IMR-90 (cell line): ENCODE measurements at regions not wholly inside any gene's neighbourhood (a gene's known extent, or its start where the extent isn't known, plus 50 kb on each side); places are given as distances from the start of the nearest gene placed in this dataset.

ENCODE experiments used
- ATAC-seq: fragments of 200-7000 bp; cut with Tn5 transposase; 2 replicates; pipeline ENCODE4 v1.9.1; 2020; ENCODE audit warnings: low read depth, mild to moderate bottlenecking, moderate library complexity
- BruUV-seq: library from RNA; stranded (reverse); fragments of 400-500 nt; replicated peaks from 2 replicates; lab custom pipeline; 2021; lab: Mats Ljungman, UMichigan
- CTCF ChIA-PET: fragments of 300-600 bp; formaldehyde crosslinking; extraction: SDS; loops from one replicate; lab custom pipeline; 2021; ENCODE audit warnings: antibody characterized with exemption; lab: Yijun Ruan, JAX
- POLR2A ChIA-PET: fragments of 300-600 bp; sonication (Branson Sonifier 250); formaldehyde crosslinking; loops from one replicate; lab custom pipeline; 2022; ENCODE audit warnings: antibody characterized with exemption; ENCODE audit not compliant: unreplicated experiment; lab: Charles Lee
- DNase-seq: peaks from one replicate; pipeline ENCODE4 v3.0.0; 2013
- H2AFZ ChIP-seq: replicated peaks from 2 replicates; pipeline ENCODE3; 2013; ENCODE audit warnings: low read length, mild to moderate bottlenecking; ENCODE audit not compliant: poor library complexity
- H2AK5ac ChIP-seq: 2 replicates; pipeline ENCODE4 v1.6.1; 2013; ENCODE audit warnings: low read depth, low read length, inconsistent platforms
- H2AK9ac ChIP-seq: replicated peaks from 2 replicates; pipeline ENCODE3; 2013; ENCODE audit warnings: mild to moderate bottlenecking, low read depth, low read length, moderate library complexity; ENCODE audit not compliant: poor library complexity
- H2BK120ac ChIP-seq: 2 replicates; pipeline ENCODE4 v1.6.1; 2013; ENCODE audit warnings: low read depth, low read length, inconsistent platforms
- H2BK15ac ChIP-seq: 3 replicates; pipeline ENCODE4 v1.6.1; 2013; ENCODE audit warnings: low read depth, low read length, inconsistent platforms
- H2BK20ac ChIP-seq: 2 replicates; pipeline ENCODE4 v1.6.1; 2013; ENCODE audit warnings: low read depth, mild to moderate bottlenecking, inconsistent platforms, low read length, moderate library complexity
- H2BK5ac ChIP-seq: 2 replicates; pipeline ENCODE4 v1.6.1; 2013; ENCODE audit warnings: mild to moderate bottlenecking, low read depth, low read length, inconsistent platforms; ENCODE audit not compliant: poor library complexity, severe bottlenecking
- H3K14ac ChIP-seq: replicated peaks from 2 replicates; pipeline ENCODE4 v1.6.1; 2013; ENCODE audit warnings: low read depth, low read length, inconsistent platforms
- H3K18ac ChIP-seq: 2 replicates; pipeline ENCODE4 v1.6.1; 2013; ENCODE audit warnings: low read depth, low read length, control low read depth
- H3K23ac ChIP-seq: 2 replicates; pipeline ENCODE4 v1.6.1; 2013; ENCODE audit warnings: low read depth, low read length, inconsistent platforms
- H3K27ac ChIP-seq: 2 replicates; pipeline ENCODE4 v1.5.1; 2013; ENCODE audit warnings: mild to moderate bottlenecking, control low read depth, low read length; ENCODE audit not compliant: insufficient read depth
- H3K27me3 ChIP-seq: 2 replicates; pipeline ENCODE4 v1.6.1; 2013; ENCODE audit warnings: low read length; ENCODE audit not compliant: control insufficient read depth, insufficient read depth
- H3K36me3 ChIP-seq: 2 replicates; pipeline ENCODE4 v1.6.1; 2013; ENCODE audit warnings: low read length, mixed read lengths; ENCODE audit not compliant: control insufficient read depth, insufficient read depth
- H3K4ac ChIP-seq: 2 replicates; pipeline ENCODE4 v1.6.1; 2013; ENCODE audit warnings: low read depth, low read length, inconsistent platforms
- H3K4me1 ChIP-seq: 2 replicates; pipeline ENCODE4 v1.6.1; 2013; ENCODE audit warnings: low read length, mixed read lengths; ENCODE audit not compliant: control insufficient read depth, insufficient read depth
- H3K4me2 ChIP-seq: 2 replicates; pipeline ENCODE4 v1.6.1; 2013; ENCODE audit warnings: low read depth, mild to moderate bottlenecking, control low read depth, low read length, moderate library complexity
- H3K4me3 ChIP-seq: 2 replicates; pipeline ENCODE4 v1.5.1; 2013; ENCODE audit warnings: low read depth, mild to moderate bottlenecking, control low read depth, low read length, moderate library complexity; ENCODE audit not compliant: insufficient read depth
- H3K56ac ChIP-seq: 2 replicates; pipeline ENCODE4 v1.6.1; 2013; ENCODE audit warnings: low read length, inconsistent platforms; ENCODE audit not compliant: insufficient read depth; ENCODE audit errors: extremely low read depth
- H3K79me1 ChIP-seq, 2 experiments: 2 replicates each; pipeline ENCODE4 v1.6.1; 2013; ENCODE audit warnings: low read length in 2 of 2, inconsistent platforms in 1 of 2, low read depth in 1 of 2
- H3K9ac ChIP-seq: 2 replicates; pipeline ENCODE4 v1.6.1; 2013; ENCODE audit warnings: low read depth, low read length, control low read depth
- H3K9me1 ChIP-seq: 2 replicates; pipeline ENCODE4 v1.6.1; 2013; ENCODE audit warnings: low read length, inconsistent platforms; ENCODE audit not compliant: insufficient read depth
- H3K9me3 ChIP-seq: 2 replicates; pipeline ENCODE4 v1.6.1; 2013; ENCODE audit warnings: low read length; ENCODE audit not compliant: control insufficient read depth, insufficient read depth
- H4K20me1 ChIP-seq: 2 replicates; pipeline ENCODE4 v1.6.1; 2013; ENCODE audit warnings: low read length, inconsistent platforms; ENCODE audit not compliant: insufficient read depth
- H4K5ac ChIP-seq: 2 replicates; pipeline ENCODE4 v1.6.1; 2013; ENCODE audit warnings: mild to moderate bottlenecking, low read depth, low read length, control low read depth
- H4K8ac ChIP-seq, 2 experiments: 2 replicates each; pipeline ENCODE4 v1.6.1; 2013; ENCODE audit warnings: low read depth in 2 of 2, low read length in 2 of 2, control low read depth in 1 of 2, inconsistent platforms in 1 of 2
- H4K91ac ChIP-seq: 2 replicates; pipeline ENCODE4 v1.6.1; 2013; ENCODE audit warnings: low read depth, low read length, inconsistent platforms; ENCODE audit not compliant: insufficient read depth
- BHLHE40 ChIP-seq: fragments of 150-350 bp; IDR thresholded peaks from 2 replicates; pipeline ENCODE4 v1.6.1; 2016; ENCODE audit warnings: mild to moderate bottlenecking, low read depth, low read length
- CEBPB ChIP-seq: IDR thresholded peaks from 2 replicates; pipeline ENCODE4 v1.6.1; 2012; ENCODE audit warnings: low read depth, low read length, improper control_type of control experiment
- CHD1 ChIP-seq: IDR thresholded peaks from 2 replicates; pipeline ENCODE4 v1.6.1; 2012; ENCODE audit warnings: low read depth, low read length, improper control_type of control experiment
- CTCF ChIP-seq: conservative IDR thresholded peaks from 2 replicates; pipeline ENCODE4 v1.5.1; 2012; ENCODE audit warnings: mild to moderate bottlenecking, low read depth, low read length, improper control_type of control experiment
- ELK1 ChIP-seq: fragments of 150-350 bp; IDR thresholded peaks from 2 replicates; pipeline ENCODE4 v1.6.1; 2016; ENCODE audit warnings: low read depth, mild to moderate bottlenecking, low read length, moderate library complexity, borderline replicate concordance
- FOS ChIP-seq: fragments of 150-350 bp; IDR thresholded peaks from 2 replicates; pipeline ENCODE4 v1.6.1; 2016; ENCODE audit warnings: low read depth, low read length
- MAFK ChIP-seq: IDR thresholded peaks from 2 replicates; pipeline ENCODE4 v1.6.1; 2012; ENCODE audit warnings: low read depth, low read length, improper control_type of control experiment
- MAZ ChIP-seq: IDR thresholded peaks from 2 replicates; pipeline ENCODE4 v1.6.1; 2012; ENCODE audit warnings: low read depth, mild to moderate bottlenecking, low read length, improper control_type of control experiment, moderate library complexity, borderline replicate concordance
- MXI1 ChIP-seq: IDR thresholded peaks from 2 replicates; pipeline ENCODE4 v1.6.1; 2012; ENCODE audit warnings: low read depth, mild to moderate bottlenecking, low read length, moderate library complexity, borderline replicate concordance
- NFE2L2 ChIP-seq: fragments of 150-350 bp; IDR thresholded peaks from 2 replicates; pipeline ENCODE4 v1.6.1; 2016; ENCODE audit warnings: low read depth, mild to moderate bottlenecking, low read length
- POLR2A ChIP-seq: IDR thresholded peaks from 2 replicates; pipeline ENCODE4 v1.6.1; 2012; ENCODE audit warnings: mild to moderate bottlenecking, low read depth, low read length
- RAD21 ChIP-seq: IDR thresholded peaks from 2 replicates; pipeline ENCODE4 v1.6.1; 2012; ENCODE audit warnings: low read length, improper control_type of control experiment
- RCOR1 ChIP-seq: IDR thresholded peaks from 2 replicates; pipeline ENCODE4 v1.6.1; 2012; ENCODE audit warnings: mild to moderate bottlenecking, low read length, improper control_type of control experiment; ENCODE audit not compliant: insufficient replicate concordance
- RFX5 ChIP-seq: IDR thresholded peaks from 2 replicates; pipeline ENCODE4 v1.8.0; 2012; ENCODE audit warnings: low read depth, mild to moderate bottlenecking, low read length, moderate library complexity
- SMC3 ChIP-seq: fragments of 150-350 bp; IDR thresholded peaks from 2 replicates; pipeline ENCODE4 v1.6.1; 2016; ENCODE audit warnings: low read depth, mild to moderate bottlenecking, antibody characterized with exemption, low read length, moderate library complexity
- USF2 ChIP-seq: fragments of 150-350 bp; IDR thresholded peaks from 2 replicates; pipeline ENCODE4 v1.6.1; 2017; ENCODE audit warnings: mild to moderate bottlenecking, antibody characterized with exemption, low read length, low read depth
- dilution Hi-C: fragments of 300-500 bp; cut with HindIII; formaldehyde crosslinking; loops from one replicate; pipeline ENCODE4 v1.14.3; 2018; ENCODE audit warnings: low sequenced_read_pairs; ENCODE audit not compliant: unreplicated experiment
- in situ Hi-C: fragments of 300-500 bp; cut with MboI; formaldehyde crosslinking; loops from 3 replicates; pipeline ENCODE4 v1.14.3; 2019; ENCODE audit warnings: low sequenced_read_pairs, inconsistent platforms, mixed read lengths
- intact Hi-C: fragments of 100-400 bp; cut with micrococcal nuclease; formaldehyde crosslinking; loops from 2 replicates; pipeline ENCODE4 v1.10.0; 2022

- dilution Hi-C loops = no loop called here
- no peak overlapping the region for H2AK5ac ChIP-seq
- DNase-seq = no peak
Measured at GRCh38 chr10:55273946-55274345, 472.9 kb upstream of the PCDH15 start.

More at GRCh38 chr10:55273946-55274345, 472.9 kb upstream of the PCDH15 start:
- CTCF ChIA-PET = no interaction called here
- Histone ChIP-seq H3K56ac (no peak overlapping the region), H2BK20ac (no peak overlapping the region), H3K9me3 (no peaks in the 10 kb centered on the region), H4K20me1 (no peaks in the 10 kb centered on the region), H3K4ac (no peak overlapping the region), H3K27ac (no peak overlapping the region), H3K9ac (no peak overlapping the region), H3K36me3 (no peaks in the 10 kb centered on the region), H4K8ac (no peak overlapping the region), H3K14ac (no peak overlapping the region), H2BK15ac (no peak overlapping the region), H2AFZ (no peak overlapping the region), H3K18ac (no peak overlapping the region), H2BK120ac (no peak overlapping the region), H3K27me3 (no peaks in the 10 kb centered on the region), H3K4me3 (no peak overlapping the region), H3K23ac (no peak overlapping the region), H3K79me1 (no peaks in the 10 kb centered on the region), H4K91ac (no peak overlapping the region), H2AK9ac (no peak overlapping the region), H4K5ac (no peak overlapping the region), H2BK5ac (no peak overlapping the region), H3K4me1 (no peaks in the 10 kb centered on the region), H3K9me1 (no peaks in the 10 kb centered on the region), H3K4me2 (no peak overlapping the region)
- intact Hi-C loops (no loop called here), in situ Hi-C loops (no loop called here)
- no TSS peak for BruUV-seq
- POLR2A ChIA-PET = no interaction called here
- ATAC-seq = no peak
- TF ChIP-seq CEBPB = no peak
- TF ChIP-seq MAZ = no peak
- no peak for TF ChIP-seq RAD21
- TF ChIP-seq MAFK = no peak
- TF ChIP-seq SMC3 = no peak
- no peak for TF ChIP-seq CHD1
- TF ChIP-seq RFX5 = no peak
- TF ChIP-seq USF2 = no peak
- TF ChIP-seq ELK1 = no peak
- no peak for TF ChIP-seq FOS
- no peak for TF ChIP-seq MXI1
- no peak for TF ChIP-seq POLR2A
- no peak for TF ChIP-seq NFE2L2
- TF ChIP-seq BHLHE40 = no peak
- no peak for TF ChIP-seq RCOR1
- no peak for TF ChIP-seq CTCF
